ENCODE measurements at regions not wholly inside any gene's neighbourhood (a gene's known extent, or its start where the extent isn't known, plus 50 kb on each side); places are given as distances from the start of the nearest gene placed in this dataset.

DNA sequence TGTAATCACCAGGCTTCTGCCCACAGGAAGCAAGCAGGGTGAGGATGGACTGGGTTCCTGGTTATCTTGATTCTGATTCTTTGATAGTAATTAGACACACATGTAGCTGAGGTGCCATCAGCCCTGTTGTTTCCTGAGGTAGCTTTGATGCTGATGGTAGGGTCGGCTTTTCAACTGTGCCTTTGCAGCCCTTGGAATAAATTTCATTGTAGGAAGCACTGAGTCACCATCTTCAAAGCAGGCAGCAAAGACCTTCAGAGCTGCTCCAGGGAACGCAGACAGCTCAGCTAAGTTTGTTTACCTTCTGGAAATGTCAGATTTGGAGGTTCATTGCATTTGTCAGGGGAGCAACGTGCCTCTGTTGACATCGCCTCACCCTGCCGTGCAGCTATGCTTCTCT is 135.4 kb downstream of the ASMT start:
- TF ChIP-seq, protein P1, sequence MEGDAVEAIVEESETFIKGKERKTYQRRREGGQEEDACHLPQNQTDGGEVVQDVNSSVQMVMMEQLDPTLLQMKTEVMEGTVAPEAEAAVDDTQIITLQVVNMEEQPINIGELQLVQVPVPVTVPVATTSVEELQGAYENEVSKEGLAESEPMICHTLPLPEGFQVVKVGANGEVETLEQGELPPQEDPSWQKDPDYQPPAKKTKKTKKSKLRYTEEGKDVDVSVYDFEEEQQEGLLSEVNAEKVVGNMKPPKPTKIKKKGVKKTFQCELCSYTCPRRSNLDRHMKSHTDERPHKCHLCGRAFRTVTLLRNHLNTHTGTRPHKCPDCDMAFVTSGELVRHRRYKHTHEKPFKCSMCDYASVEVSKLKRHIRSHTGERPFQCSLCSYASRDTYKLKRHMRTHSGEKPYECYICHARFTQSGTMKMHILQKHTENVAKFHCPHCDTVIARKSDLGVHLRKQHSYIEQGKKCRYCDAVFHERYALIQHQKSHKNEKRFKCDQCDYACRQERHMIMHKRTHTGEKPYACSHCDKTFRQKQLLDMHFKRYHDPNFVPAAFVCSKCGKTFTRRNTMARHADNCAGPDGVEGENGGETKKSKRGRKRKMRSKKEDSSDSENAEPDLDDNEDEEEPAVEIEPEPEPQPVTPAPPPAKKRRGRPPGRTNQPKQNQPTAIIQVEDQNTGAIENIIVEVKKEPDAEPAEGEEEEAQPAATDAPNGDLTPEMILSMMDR (IDR thresholded peaks at IDR 0.05) = no peak
- TF ChIP-seq POLR2A (IDR thresholded peaks at IDR 0.05) = no peak
